ENCODE measurements at regions not wholly inside any gene's neighbourhood (a gene's known extent, or its start where the extent isn't known, plus 50 kb on each side); places are given as distances from the start of the nearest gene placed in this dataset.

GRCh38 chr15:95887666-95888390 lies 442.7 kb upstream of the NR2F2 start:
- no peaks in the 10 kb centered on the region for H3K4me1 ChIP-seq (ENCODE audit: control insufficient read depth in 1 of 2, insufficient read depth in 2 of 2, low read depth in 1 of 2, low read length in 1 of 2)
- H3K4me3 ChIP-seq (ENCODE audit: low read depth in 2 of 2, low read length in 1 of 2): no peak overlapping the region
- no peak overlapping the region for H2AFZ ChIP-seq (ENCODE audit: low read depth)
- H3K27me3 ChIP-seq (ENCODE audit: insufficient read depth): no peaks in the 10 kb centered on the region
- no peak overlapping the region for H3K9ac ChIP-seq
- no peaks in the 10 kb centered on the region for H3K36me3 ChIP-seq (replicated peaks in 1 of 2; ENCODE audit: control insufficient read depth in 1 of 2, insufficient read depth in 2 of 2, low read length in 1 of 2)
- H3K4me2 ChIP-seq: no peak overlapping the region
- CTCF ChIA-PET: no interaction called here
- H3K9me2 ChIP-seq: 0 out of 2 replicates have a peak, but pooled peaks cover 2% of the 10 kb centered on the region
- TF ChIP-seq NFIC (IDR thresholded peaks at IDR 0.05; ENCODE audit: borderline replicate concordance) (no peak), FOSL2 (IDR thresholded peaks at IDR 0.05; ENCODE audit: borderline replicate concordance, low read depth) (no peak), GABPA (IDR thresholded peaks at IDR 0.05; ENCODE audit: low read depth) (no peak), TCF12 (IDR thresholded peaks at IDR 0.05) (no peak), RFX5 (IDR thresholded peaks at IDR 0.05; ENCODE audit: low read length) (no peak), CHD2 (IDR thresholded peaks at IDR 0.05; ENCODE audit: low read length, partially characterized antibody) (no peak), ELF1 (IDR thresholded peaks at IDR 0.05) (no peak), FOXM1 (IDR thresholded peaks at IDR 0.05; ENCODE audit: low read depth) (no peak), ZBTB33 (IDR thresholded peaks at IDR 0.05; ENCODE audit: borderline replicate concordance, low read depth) (no peak), SIN3A (IDR thresholded peaks at IDR 0.05; ENCODE audit: borderline replicate concordance, low read depth, low read length) (no peak), YY1 (IDR thresholded peaks at IDR 0.05; ENCODE audit: low read depth) (no peak), REST (IDR thresholded peaks at IDR 0.05; ENCODE audit: low read depth, low read length) (no peak), USF2 (IDR thresholded peaks at IDR 0.05; ENCODE audit: borderline replicate concordance, low read depth, low read length) (no peak), MXI1 (IDR thresholded peaks at IDR 0.05; ENCODE audit: low read depth, low read length) (no peak)
- no peak overlapping the region for H3K27ac ChIP-seq (ENCODE audit: low read depth in 2 of 2, low read length in 1 of 2)
- WGBS (ENCODE audit: low lambda C conversion rate): 21% methylated on average over 7 of the region's 7 CpGs
- no peaks in the 10 kb centered on the region for H3K79me2 ChIP-seq (ENCODE audit: insufficient read depth)
- no peaks in the 10 kb centered on the region; the same call in 1 of the 2 replicates for H3K9me3 ChIP-seq
- POLR2A ChIA-PET: no interaction called here
- H4K20me1 ChIP-seq (ENCODE audit: insufficient read depth): no peaks in the 10 kb centered on the region
- no peak for DNase-seq
- no peaks in the 10 kb centered on the region for H3F3A ChIP-seq (replicated peaks; ENCODE audit: insufficient read depth)
